NCI-H146 treated with DMSO at 0.1 percent for 48 hours (cell line): ENCODE measurements at regions not wholly inside any gene's neighbourhood (a gene's known extent, or its start where the extent isn't known, plus 50 kb on each side); places are given as distances from the start of the nearest gene placed in this dataset.

Experiments used
- DNase-seq: peaks from one replicate; lab custom pipeline; 2025; ENCODE audit not compliant: unreplicated experiment; lab: John Stamatoyannopoulos, UW

- no peak for DNase-seq
These were observed 241.5 kb upstream of the IGFBP3 start for GRCh38 chr7:46162609-46163008.

GRCh38 chr7:46160861-46161260 is 239.8 kb upstream of the IGFBP3 start:
- no peak for DNase-seq

GRCh38 chr7:46157931-46158330 is 236.9 kb upstream of the IGFBP3 start:
- DNase-seq: no peak

GRCh38 chr7:46157404-46157803 is 236.3 kb upstream of the IGFBP3 start:
- no peak for DNase-seq

GRCh38 chr7:46156853-46157252 is 235.8 kb upstream of the IGFBP3 start:
- DNase-seq: no peak

- no peak for DNase-seq
These were observed 235.0 kb upstream of the IGFBP3 start for GRCh38 chr7:46156086-46156485.

GRCh38 chr7:46155367-46155766 is 234.3 kb upstream of the IGFBP3 start:
- no peak for DNase-seq

- DNase-seq: no peak
These were observed 233.1 kb upstream of the IGFBP3 start for GRCh38 chr7:46153951-46154787.

- DNase-seq: no peak
These were observed 232.5 kb upstream of the IGFBP3 start for GRCh38 chr7:46153583-46153950.

GRCh38 chr7:46152696-46153095 is 231.6 kb upstream of the IGFBP3 start:
- DNase-seq: no peak

GRCh38 chr7:46150721-46151120 is 229.6 kb upstream of the IGFBP3 start:
- no peak for DNase-seq

GRCh38 chr7:46150202-46150601 is 229.1 kb upstream of the IGFBP3 start:
- no peak for DNase-seq

GRCh38 chr7:46147871-46148270 is 226.8 kb upstream of the IGFBP3 start:
- no peak for DNase-seq

- DNase-seq: no peak
These were observed 225.6 kb upstream of the IGFBP3 start for GRCh38 chr7:46146454-46147255.

GRCh38 chr7:46145412-46145811 is 224.3 kb upstream of the IGFBP3 start:
- no peak for DNase-seq

- DNase-seq: no peak
These were observed 223.2 kb upstream of the IGFBP3 start for GRCh38 chr7:46143949-46144917.

GRCh38 chr7:46143421-46143820 is 222.3 kb upstream of the IGFBP3 start:
- no peak for DNase-seq

GRCh38 chr7:46139079-46139478 is 218.0 kb upstream of the IGFBP3 start:
- DNase-seq: no peak

- DNase-seq: no peak
These were observed 216.7 kb upstream of the IGFBP3 start for GRCh38 chr7:46137725-46138124.

GRCh38 chr7:46135557-46135956 is 214.5 kb upstream of the IGFBP3 start:
- no peak for DNase-seq

- DNase-seq: no peak
These were observed 213.7 kb upstream of the IGFBP3 start for GRCh38 chr7:46134795-46135194.
